Fibroblast of upper back skin (primary cell): ENCODE measurements at regions not wholly inside any gene's neighbourhood (a gene's known extent, or its start where the extent isn't known, plus 50 kb on each side); places are given as distances from the start of the nearest gene placed in this dataset.
"Not testable (repeated sequence)": the region's sequence is repeated elsewhere in the genome, so short reads cannot be mapped to it uniquely, and the experiment has no call there.

Experiments
- DNase-seq: peaks from one replicate; pipeline ENCODE4 v3.0.0-alpha.2; 2013

DNA sequence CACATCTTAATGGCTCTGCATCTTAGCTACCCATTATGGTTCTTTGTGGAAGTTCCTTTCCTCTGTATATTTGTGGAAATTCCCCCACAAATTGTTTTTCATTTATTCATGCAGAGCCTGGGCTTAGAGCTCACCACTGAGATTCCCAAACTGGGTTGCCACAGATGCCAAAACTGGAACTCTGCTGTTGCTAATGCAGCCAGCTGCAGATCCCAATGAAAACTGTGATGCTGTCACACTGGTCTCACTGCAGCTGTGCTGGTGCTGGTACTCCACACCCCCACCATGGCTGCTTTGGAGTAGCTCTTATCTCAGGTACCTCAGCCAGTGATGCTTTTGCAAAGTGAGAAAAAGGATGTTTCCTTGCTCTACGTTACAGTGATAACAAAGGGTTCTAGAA lies 87.7 kb downstream of the DCK start:
- DNase-seq, result no peak

DNA sequence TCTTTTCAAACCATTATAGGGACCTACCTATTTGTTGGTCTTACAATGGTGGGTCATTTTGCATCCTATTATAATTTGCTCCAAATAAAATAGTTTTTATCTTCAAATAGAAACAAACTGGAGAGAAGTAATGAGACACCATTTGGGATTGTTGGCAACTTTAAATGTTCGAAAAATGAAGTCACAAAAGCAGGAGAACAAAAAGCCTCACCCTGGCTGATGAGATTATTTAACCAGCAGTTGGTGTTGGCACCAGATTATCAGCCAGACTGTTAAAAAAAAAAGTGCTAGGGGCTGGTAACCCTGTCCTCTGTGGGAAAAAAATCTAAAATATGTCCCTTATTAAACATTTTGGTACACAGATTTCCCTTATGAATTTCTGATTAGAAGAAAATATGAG lies 100.3 kb downstream of the DCK start:
- DNase-seq, result no peak

DNA sequence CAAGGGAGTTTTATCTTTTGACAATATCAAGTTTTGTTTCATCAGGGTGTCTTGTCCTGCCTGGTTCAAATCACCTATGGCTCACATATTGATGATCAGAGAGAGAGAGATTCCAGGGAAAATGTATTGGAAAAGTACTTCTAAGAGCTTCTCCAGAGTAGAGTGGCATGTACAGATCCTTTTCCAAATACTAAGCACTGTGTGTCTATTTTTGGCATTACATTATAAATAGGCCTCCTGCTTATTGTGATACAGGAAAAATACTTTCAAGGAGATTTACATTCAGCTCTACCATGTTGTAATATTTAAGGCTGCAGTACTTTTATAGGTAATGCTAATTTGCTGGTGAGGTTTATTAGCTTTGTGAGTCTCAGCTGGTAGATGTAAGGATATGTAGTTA lies 100.8 kb downstream of the DCK start:
- DNase-seq, result no peak

- no peak for DNase-seq
Measured at GRCh38 chr4:71095141-71095540, 101.7 kb downstream of the DCK start.

GRCh38 chr4:71095545-71095944 lies 102.1 kb downstream of the DCK start:
- no peak for DNase-seq

GRCh38 chr4:71107726-71108125 lies 114.3 kb downstream of the DCK start:
- no peak for DNase-seq

DNA sequence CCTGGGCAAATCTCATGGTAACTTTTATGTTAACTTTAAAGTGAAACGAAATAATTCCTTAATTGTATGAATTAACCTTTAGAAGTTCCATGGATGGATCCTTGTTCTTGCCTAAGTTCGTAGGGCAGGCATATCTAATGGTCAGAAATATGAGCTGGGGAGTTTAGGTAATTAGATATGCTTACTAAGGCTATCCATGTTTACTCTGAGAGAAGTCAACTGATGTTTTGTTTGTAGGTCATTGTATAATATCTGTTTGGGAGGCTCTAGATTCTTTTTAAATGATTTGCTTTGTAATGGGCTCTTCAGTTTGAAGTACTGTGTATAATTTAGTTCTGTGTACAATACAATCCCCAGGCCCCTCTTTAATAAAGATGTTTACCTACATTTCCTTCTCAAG lies 117.0 kb downstream of the DCK start:
- no peak for DNase-seq

DNA sequence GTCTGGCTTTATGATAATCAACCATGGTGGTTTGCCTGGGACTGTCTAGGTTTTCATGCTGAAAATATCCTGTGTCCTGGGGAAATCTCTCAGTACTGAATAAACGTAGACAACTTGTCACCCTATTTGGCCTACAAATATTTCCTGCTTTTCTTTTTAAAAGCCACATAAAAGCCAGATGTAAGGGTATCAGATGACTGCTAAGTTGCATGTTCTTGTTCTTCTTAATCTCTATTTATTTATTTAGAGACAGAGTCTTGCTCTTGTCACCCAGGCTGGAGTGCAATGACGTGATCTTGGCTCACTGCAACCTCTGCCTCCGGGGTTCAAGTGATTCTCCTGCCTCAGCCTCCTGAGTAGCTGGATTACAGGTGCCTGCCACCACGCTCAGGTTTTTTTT lies 117.7 kb downstream of the DCK start:
- not testable (repeated sequence) for DNase-seq

DNA sequence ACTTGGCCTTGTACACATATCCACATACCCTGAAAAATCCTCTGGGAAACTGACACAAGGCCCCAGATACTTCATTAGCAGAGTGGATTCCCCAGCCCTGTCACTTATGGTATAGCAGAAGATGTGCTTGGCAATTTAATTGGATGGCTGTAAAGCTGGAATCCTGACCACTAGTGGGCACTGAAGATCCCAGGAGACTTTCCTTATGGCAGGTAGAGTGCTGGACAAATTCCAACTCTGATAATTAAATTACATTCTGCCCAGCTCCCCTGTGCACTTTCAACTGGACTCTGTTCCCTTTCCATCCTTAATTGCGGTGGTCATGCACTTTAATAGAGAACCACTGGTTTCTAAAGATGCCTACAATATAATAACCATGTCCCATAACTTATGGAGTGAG lies 119.8 kb downstream of the DCK start:
- DNase-seq, result no peak

GRCh38 chr4:71120831-71121524 lies 127.5 kb downstream of the DCK start:
- no peak for DNase-seq

- no peak for DNase-seq
Measured at GRCh38 chr4:71123951-71124350, 130.5 kb downstream of the DCK start.

DNA sequence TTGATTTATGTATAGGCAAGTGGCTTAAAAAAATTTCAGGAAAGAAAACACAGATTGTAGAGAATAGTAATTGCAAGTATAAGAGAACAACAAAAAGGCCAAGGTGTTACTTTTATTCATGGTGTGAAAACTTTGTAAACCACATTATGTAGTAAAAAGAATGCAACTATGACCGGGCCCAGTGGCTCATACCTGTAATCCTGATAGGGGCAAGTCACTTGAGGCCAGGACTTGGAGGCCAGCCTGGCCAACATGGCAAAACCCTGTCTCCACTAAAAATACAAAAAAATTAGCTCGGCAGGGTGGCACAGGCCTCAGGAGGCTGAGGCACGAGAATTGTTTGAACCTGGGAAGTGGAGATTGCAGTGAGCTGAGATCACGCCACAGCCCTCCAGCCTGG lies 131.7 kb downstream of the DCK start:
- no peak for DNase-seq

- DNase-seq, result peak; percentile 99
Measured at GRCh38 chr4:71126719-71127118, 133.3 kb downstream of the DCK start.

DNA sequence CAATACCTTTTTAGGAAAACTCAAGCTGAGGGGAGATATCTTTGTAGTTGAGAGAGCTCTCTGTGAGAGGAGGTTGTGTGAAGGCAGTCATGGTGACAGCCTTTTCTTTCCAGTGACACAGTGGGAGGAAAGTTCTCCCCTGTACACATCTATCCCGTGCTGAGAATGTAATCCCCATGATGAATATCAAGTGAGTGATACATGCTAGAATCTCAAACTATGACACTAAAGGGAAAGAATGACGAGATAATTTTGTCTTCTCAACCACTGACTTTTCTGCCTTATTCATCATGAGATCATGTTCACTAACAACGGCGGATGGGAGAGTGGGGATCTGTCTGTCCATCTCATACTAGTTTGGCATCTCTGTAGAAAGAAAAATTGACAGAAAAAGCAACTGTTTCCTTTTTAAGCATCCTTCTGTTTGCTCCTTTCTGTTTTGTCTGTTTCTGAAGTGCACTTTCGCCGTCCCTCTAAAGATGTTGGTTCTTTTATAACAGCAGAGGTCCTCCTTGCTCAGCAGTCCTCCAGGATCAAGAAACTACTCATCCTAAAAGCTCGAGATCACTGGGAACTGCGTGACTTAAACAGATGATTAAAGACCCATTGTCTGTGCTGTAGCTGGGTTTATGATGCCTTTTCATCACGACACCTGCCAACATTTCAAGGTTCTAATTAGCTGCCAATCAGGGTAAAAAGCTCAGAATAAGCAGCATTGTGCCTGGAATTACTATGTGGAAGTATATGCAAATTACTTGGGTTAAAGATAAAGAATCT lies 137.6 kb downstream of the DCK start:
- peak; percentile 76 for DNase-seq

- no peak for DNase-seq
Measured at GRCh38 chr4:71132486-71132885, 139.0 kb downstream of the DCK start.

DNA sequence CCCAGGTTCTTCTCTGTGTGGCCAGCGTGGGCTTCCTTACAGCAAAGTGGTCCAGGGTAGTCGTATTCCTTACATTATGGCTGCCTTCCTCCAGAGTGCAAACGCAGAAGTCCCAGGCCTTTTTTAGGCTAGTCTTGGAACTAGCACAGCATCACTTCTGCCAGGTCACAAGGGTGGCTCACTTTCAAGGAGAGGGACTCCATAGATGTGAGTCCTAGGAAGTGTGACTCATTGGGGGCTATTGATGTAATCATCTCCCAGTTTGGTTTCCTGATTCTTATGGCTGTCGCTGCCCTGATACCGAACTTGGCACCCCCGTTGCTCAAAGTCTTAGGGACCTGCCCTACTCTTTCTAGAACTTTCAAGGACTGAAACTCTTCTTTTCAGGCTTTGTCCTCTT lies 140.0 kb downstream of the DCK start:
- DNase-seq, result no peak

- DNase-seq, result no peak
Measured at GRCh38 chr4:71136071-71136470, 142.6 kb downstream of the DCK start.

DNA sequence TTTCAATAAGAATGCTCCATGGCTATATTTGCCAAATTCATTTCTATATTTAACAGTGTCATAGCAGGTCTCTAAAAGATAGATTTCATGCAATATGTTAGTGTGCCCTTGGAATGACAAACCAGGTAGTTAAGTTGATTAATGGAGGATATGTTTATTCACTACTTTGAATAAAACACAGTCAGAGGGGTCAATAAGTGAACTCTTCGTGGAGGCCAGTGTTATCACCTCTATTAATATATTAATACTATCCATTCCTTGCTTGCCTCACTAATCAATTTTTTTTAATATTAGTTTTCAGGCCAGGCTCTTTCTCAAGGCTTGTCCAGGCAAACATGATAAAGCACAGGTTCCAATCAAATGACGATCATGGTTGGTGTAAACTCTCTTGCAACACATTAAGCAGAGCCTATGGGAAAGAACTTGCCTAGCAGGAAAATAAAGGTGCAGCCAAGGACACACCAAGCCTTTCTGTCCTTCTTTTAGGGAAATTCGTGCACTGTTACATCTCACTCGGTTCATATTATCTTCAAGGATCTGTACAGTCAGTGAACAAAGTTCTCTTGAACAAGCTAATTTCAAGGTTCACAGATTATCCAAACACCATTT lies 144.7 kb downstream of the DCK start:
- no peak for DNase-seq

DNA sequence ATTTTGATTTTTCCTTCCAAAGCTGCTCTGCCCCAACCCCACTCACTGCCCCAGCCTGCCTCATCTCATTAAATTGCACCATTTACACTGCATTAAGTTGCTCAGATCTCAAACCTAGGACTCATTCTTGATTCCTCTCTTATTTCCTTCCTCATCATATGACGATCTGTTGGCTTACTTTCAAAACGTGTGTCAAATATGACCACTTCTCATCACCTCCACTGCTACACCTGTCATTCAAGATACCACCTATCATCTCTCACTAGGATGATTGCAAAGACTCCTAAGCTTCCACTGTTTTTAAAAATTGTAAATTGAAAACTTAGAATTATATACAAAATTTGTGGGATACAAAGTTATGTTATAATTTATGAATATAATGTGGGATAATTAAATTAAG lies 147.1 kb downstream of the DCK start:
- no peak for DNase-seq

GRCh38 chr4:71141125-71141524 lies 147.7 kb downstream of the DCK start:
- DNase-seq, result no peak

DNA sequence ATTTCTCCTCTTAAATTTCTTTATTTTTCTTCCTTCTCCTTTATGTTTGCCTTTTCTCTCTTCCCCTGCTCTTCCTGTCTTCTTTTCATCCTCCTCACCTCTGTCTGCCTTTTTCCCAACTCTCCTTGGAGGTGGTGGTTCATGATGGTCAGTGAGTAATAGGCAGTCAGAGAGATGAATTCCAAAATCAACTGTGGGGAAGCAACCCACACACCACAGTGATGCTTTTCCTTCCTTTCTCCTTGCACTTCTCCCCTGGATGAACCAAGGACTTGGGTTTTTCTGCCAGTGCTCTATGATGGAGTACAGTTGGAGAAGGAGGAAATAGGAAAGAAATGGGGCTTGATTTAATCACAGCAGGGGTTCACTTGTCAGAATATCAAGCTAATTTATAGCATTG lies 153.8 kb downstream of the DCK start:
- DNase-seq, result peak; percentile 45

DNA sequence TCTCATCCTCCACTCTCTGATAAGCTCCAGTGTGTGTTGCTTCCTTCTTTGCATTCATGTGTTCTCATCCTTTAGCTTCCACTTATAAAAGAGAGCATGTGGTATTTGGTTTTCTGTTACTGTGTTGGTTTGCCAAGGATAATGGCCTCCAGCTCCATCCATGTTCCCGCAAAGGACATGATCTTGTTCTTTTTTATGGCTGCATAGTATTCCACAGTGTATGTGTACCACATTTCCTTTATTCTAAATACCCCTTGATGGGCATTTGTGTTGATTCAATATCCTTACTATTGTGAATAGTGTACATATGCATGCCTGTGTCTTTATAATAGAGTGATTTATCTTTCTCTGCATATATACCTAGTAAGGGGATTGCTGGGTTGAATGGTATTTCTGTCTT lies 155.1 kb downstream of the DCK start:
- no peak for DNase-seq

- DNase-seq, result no peak
Measured at GRCh38 chr4:71151054-71151453, 157.6 kb downstream of the DCK start.

GRCh38 chr4:71156616-71157015 lies 163.2 kb downstream of the DCK start:
- peak; percentile 37 for DNase-seq
